C1 segment of cervical spinal cord (tissue), 14 donors: ENCODE measurements at regions not wholly inside any gene's neighbourhood (a gene's known extent, or its start where the extent isn't known, plus 50 kb on each side); places are given as distances from the start of the nearest gene placed in this dataset.

Experiments
- DNase-seq, 14 donors: peaks; one replicate each; lab custom pipeline; 2025; lab: John Stamatoyannopoulos, UW

GRCh38 chr4:96315815-96316214 is 475.9 kb downstream of the PDHA2 start:
- no peak for DNase-seq

- no peak for DNase-seq
Measured at GRCh38 chr4:96316776-96317175, 476.9 kb downstream of the PDHA2 start.

GRCh38 chr4:96317891-96318290 is 478.0 kb downstream of the PDHA2 start:
- no peak for DNase-seq

- DNase-seq: no peak
Measured at GRCh38 chr4:96326846-96327245, 487.0 kb downstream of the PDHA2 start.

- no peak for DNase-seq
Measured at GRCh38 chr4:96342196-96342595, 502.3 kb downstream of the PDHA2 start.

GRCh38 chr4:96342790-96343455 is 503.0 kb downstream of the PDHA2 start:
- no peak for DNase-seq

- DNase-seq: no peak
Measured at GRCh38 chr4:96343836-96344235, 503.9 kb downstream of the PDHA2 start.

- no peak for DNase-seq
Measured at GRCh38 chr4:96347582-96347981, 507.7 kb downstream of the PDHA2 start.

GRCh38 chr4:96352051-96352517 is 512.2 kb downstream of the PDHA2 start:
- DNase-seq: no peak

GRCh38 chr4:96354036-96354712 is 514.3 kb downstream of the PDHA2 start:
- no peak for DNase-seq

GRCh38 chr4:96355414-96355813 is 515.5 kb downstream of the PDHA2 start:
- no peak for DNase-seq

GRCh38 chr4:96356591-96357370 is 516.9 kb downstream of the PDHA2 start:
- DNase-seq: no peak

- no peak for DNase-seq
Measured at GRCh38 chr4:96366632-96367031, 526.7 kb downstream of the PDHA2 start.

GRCh38 chr4:96375367-96375766 is 535.5 kb downstream of the PDHA2 start:
- no peak for DNase-seq

GRCh38 chr4:96379524-96379923 is 539.6 kb downstream of the PDHA2 start:
- no peak for DNase-seq

- no peak for DNase-seq
Measured at GRCh38 chr4:96380106-96380505, 540.2 kb downstream of the PDHA2 start.

GRCh38 chr4:96383349-96383748 is 543.5 kb downstream of the PDHA2 start:
- no peak for DNase-seq

GRCh38 chr4:96389770-96390169 is 549.9 kb downstream of the PDHA2 start:
- DNase-seq: no peak

GRCh38 chr4:96390404-96390803 is 550.5 kb downstream of the PDHA2 start:
- DNase-seq: no peak

- DNase-seq: no peak
Measured at GRCh38 chr4:96395747-96396146, 555.9 kb downstream of the PDHA2 start.

GRCh38 chr4:96406742-96407141 is 566.8 kb downstream of the PDHA2 start:
- DNase-seq: no peak

GRCh38 chr4:96407225-96407624 is 567.3 kb downstream of the PDHA2 start:
- no peak for DNase-seq
